GM23248 (cell line): ENCODE measurements at regions not wholly inside any gene's neighbourhood (a gene's known extent, or its start where the extent isn't known, plus 50 kb on each side); places are given as distances from the start of the nearest gene placed in this dataset.

ENCODE experiments used
- EZH2 ChIP-seq: fragments of 200-600 bp; sonication (generic); IDR thresholded peaks from 2 replicates; pipeline ENCODE4 v1.6.1; 2018; ENCODE audit warnings: antibody characterized with exemption, mild to moderate bottlenecking; ENCODE audit not compliant: insufficient read depth, poor library complexity, severe bottlenecking
- EZH2phosphoT487 ChIP-seq: fragments of 200-600 bp; sonication (generic); IDR thresholded peaks from 2 replicates; pipeline ENCODE4 v1.6.1; 2018; ENCODE audit warnings: antibody characterized with exemption, moderate library complexity, mild to moderate bottlenecking, low read depth; ENCODE audit not compliant: insufficient read depth

GRCh38 chr13:57375876-57376275 is 208.9 kb downstream of the PRR20E start:
- no peak for TF ChIP-seq EZH2
- TF ChIP-seq EZH2phosphoT487, result no peak
